ENCODE measurements at regions not wholly inside any gene's neighbourhood (a gene's known extent, or its start where the extent isn't known, plus 50 kb on each side); places are given as distances from the start of the nearest gene placed in this dataset.

DNA sequence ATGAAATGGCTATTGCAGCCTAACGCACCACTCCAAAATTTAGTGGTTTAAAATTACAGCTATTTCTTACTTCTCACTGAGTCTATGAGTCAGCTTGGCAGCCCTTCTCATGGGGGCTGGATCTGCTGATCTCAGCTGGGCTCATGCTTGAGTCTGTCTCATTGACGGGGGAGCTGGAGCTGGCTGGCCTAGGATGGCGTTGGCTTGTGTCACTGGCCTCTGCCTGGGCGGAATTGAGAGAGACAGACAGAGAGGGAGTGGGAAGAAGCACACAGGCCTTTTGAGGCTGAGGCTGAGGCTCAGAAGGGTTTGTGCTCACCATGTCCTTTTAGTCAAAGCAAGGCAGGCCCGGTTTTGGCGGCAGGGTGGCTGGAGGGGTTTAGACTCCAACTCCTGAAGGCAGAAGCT is 412.1 kb upstream of the MYT1L start:
- Histone ChIP-seq H3K9me3 (ENCODE audit: control insufficient read depth in 1 of 2, insufficient read depth in 1 of 2, low read depth in 1 of 2, low read length in 2 of 2) (no peaks in the 10 kb centered on the region), H3K79me2 (ENCODE audit: insufficient read depth, low read length) (no peaks in the 10 kb centered on the region), H3K9ac (ENCODE audit: low read length) (no peak overlapping the region), H3K4me2 (ENCODE audit: low read length) (no peak overlapping the region), H3K27ac (ENCODE audit: low read depth, low read length) (no peak overlapping the region), H3K4me3 (replicated peaks in 1 of 2; ENCODE audit: low read depth in 1 of 2, low read length in 2 of 2) (no peak overlapping the region), H3K27me3 (ENCODE audit: insufficient read depth, low read length) (peaks cover 35% of the 10 kb centered on the region), H3K36me3 (ENCODE audit: control insufficient read depth in 1 of 2, insufficient read depth in 2 of 2, low read length in 2 of 2) (no peaks in the 10 kb centered on the region), H3K9me2 (ENCODE audit: insufficient read depth) (no peaks in the 10 kb centered on the region), H3K4me1 (ENCODE audit: control insufficient read depth in 1 of 2, insufficient read depth in 2 of 2, low read length in 2 of 2) (no peaks in the 10 kb centered on the region), H4K20me1 (ENCODE audit: insufficient read depth) (no peaks in the 10 kb centered on the region), H2AFZ (ENCODE audit: low read depth, low read length, poor library complexity, severe bottlenecking) (no peak overlapping the region)
- ChIA-PET CTCF (interaction anchor here (0.6 kb wide), 1 partner anchor 137 kb away, joined by 3 read pairs; no protein-coding TSS in a partner anchor), POLR2A (no interaction called here), RAD21 (ENCODE audit: low non-redundant PET in 1 of 2, low total read pairs in 2 of 2, uncharacterized antibody in 2 of 2, unreplicated experiment in 2 of 2) (no interaction called here)
- DNase-seq (ENCODE audit: low read depth, low spot score) (no peak), ATAC-seq (no peak)
- no peak for TF ChIP-seq SP1 (IDR thresholded peaks at IDR 0.05; ENCODE audit: low read depth)
- no peak for TF ChIP-seq EZH2phosphoT487 (IDR thresholded peaks at IDR 0.05; ENCODE audit: borderline replicate concordance)
- no peak for TF ChIP-seq SIN3A (IDR thresholded peaks at IDR 0.05; ENCODE audit: low read depth)
- TF ChIP-seq ZNF274 (IDR thresholded peaks at IDR 0.05; ENCODE audit: low read depth, low read length), result no peak
- TF ChIP-seq, protein P1, sequence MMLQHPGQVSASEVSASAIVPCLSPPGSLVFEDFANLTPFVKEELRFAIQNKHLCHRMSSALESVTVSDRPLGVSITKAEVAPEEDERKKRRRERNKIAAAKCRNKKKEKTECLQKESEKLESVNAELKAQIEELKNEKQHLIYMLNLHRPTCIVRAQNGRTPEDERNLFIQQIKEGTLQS (IDR thresholded peaks at IDR 0.05), result no peak
- TF ChIP-seq POLR2AphosphoS5 (IDR thresholded peaks at IDR 0.05; ENCODE audit: low read depth, low read length), result no peak
- no peak for TF ChIP-seq YY1 (IDR thresholded peaks at IDR 0.05; ENCODE audit: extremely low read depth, insufficient replicate concordance, low read depth, low read length)
- BruUV-seq (replicated peaks), result no TSS peak
- intact Hi-C loops (cut with micrococcal nuclease), result no loop called here

DNA sequence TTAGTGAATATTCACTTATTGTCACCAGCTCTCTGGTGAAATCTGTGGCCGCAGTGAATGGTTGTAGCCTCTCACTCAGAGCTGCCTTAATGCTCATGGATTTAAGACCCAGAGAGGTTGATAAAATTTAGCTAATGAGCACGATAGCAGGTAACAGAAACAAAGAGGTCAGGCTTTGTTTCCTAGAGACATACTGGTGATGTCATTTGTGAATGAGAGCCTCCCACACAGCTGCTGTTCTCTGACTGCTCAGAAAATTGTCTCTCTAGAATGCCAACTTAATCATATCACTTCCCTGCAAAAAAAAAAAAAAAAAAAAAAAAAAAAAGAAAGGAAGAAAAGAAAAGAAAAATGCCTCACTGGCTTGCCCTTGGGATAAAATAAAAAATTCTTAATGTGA is 411.7 kb upstream of the MYT1L start:
- POLR2A ChIA-PET, result no interaction called here
- Histone ChIP-seq H4K20me1 (ENCODE audit: insufficient read depth) (no peaks in the 10 kb centered on the region), H3K9me3 (ENCODE audit: control insufficient read depth in 1 of 2, insufficient read depth in 1 of 2, low read depth in 1 of 2, low read length in 2 of 2) (no peaks in the 10 kb centered on the region), H3K4me3 (replicated peaks in 1 of 2; ENCODE audit: low read depth in 1 of 2, low read length in 2 of 2) (no peak overlapping the region), H3K79me2 (ENCODE audit: insufficient read depth, low read length) (no peaks in the 10 kb centered on the region), H3K36me3 (ENCODE audit: control insufficient read depth in 1 of 2, insufficient read depth in 2 of 2, low read length in 2 of 2) (no peaks in the 10 kb centered on the region), H3K4me1 (ENCODE audit: control insufficient read depth in 1 of 2, insufficient read depth in 2 of 2, low read length in 2 of 2) (no peaks in the 10 kb centered on the region), H3K9me2 (ENCODE audit: insufficient read depth) (no peaks in the 10 kb centered on the region), H2AFZ (ENCODE audit: low read depth, low read length, poor library complexity, severe bottlenecking) (no peak overlapping the region), H3K27ac (ENCODE audit: low read depth, low read length) (no peak overlapping the region), H3K4me2 (ENCODE audit: low read length) (no peak overlapping the region), H3K9ac (ENCODE audit: low read length) (no peak overlapping the region), H3K27me3 (ENCODE audit: insufficient read depth, low read length) (peaks cover 35% of the 10 kb centered on the region)
- intact Hi-C loops (cut with micrococcal nuclease), result no loop called here
- CTCF ChIA-PET, result interaction anchor here (0.6 kb wide), 1 partner anchor 137 kb away, joined by 3 read pairs; no protein-coding TSS in a partner anchor
- RAD21 ChIA-PET (ENCODE audit: low non-redundant PET in 1 of 2, low total read pairs in 2 of 2, uncharacterized antibody in 2 of 2, unreplicated experiment in 2 of 2), result no interaction called here
- no peak for ATAC-seq
- DNase-seq (ENCODE audit: low read depth, low spot score), result no peak
- BruUV-seq (replicated peaks), result no TSS peak
- TF ChIP-seq, protein P2, sequence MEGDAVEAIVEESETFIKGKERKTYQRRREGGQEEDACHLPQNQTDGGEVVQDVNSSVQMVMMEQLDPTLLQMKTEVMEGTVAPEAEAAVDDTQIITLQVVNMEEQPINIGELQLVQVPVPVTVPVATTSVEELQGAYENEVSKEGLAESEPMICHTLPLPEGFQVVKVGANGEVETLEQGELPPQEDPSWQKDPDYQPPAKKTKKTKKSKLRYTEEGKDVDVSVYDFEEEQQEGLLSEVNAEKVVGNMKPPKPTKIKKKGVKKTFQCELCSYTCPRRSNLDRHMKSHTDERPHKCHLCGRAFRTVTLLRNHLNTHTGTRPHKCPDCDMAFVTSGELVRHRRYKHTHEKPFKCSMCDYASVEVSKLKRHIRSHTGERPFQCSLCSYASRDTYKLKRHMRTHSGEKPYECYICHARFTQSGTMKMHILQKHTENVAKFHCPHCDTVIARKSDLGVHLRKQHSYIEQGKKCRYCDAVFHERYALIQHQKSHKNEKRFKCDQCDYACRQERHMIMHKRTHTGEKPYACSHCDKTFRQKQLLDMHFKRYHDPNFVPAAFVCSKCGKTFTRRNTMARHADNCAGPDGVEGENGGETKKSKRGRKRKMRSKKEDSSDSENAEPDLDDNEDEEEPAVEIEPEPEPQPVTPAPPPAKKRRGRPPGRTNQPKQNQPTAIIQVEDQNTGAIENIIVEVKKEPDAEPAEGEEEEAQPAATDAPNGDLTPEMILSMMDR (IDR thresholded peaks at IDR 0.05 in 2 of 3, conservative IDR thresholded peaks at IDR 0.05 in 1 of 3; ENCODE audit: borderline replicate concordance in 1 of 3, insufficient read depth in 1 of 3, low read depth in 2 of 3, low read length in 2 of 3), result no peak
- TF ChIP-seq FOSL1 (IDR thresholded peaks at IDR 0.05; ENCODE audit: low read depth), result no peak
- TF ChIP-seq ZFX (IDR thresholded peaks at IDR 0.05), result no peak
- no peak for TF ChIP-seq SP1 (IDR thresholded peaks at IDR 0.05; ENCODE audit: low read depth)
- no peak for TF ChIP-seq EZH2 (IDR thresholded peaks at IDR 0.05)
- no peak for TF ChIP-seq POLR2A (IDR thresholded peaks at IDR 0.05; ENCODE audit: borderline replicate concordance, extremely low read depth, insufficient read depth, insufficient read length)
- TF ChIP-seq POLR2AphosphoS5 (IDR thresholded peaks at IDR 0.05; ENCODE audit: low read depth, low read length), result no peak

All from HCT116 (cell line).